Activated CD4-positive, CD25-positive, alpha-beta regulatory T cell treated with anti-CD3 and anti-CD28 coated beads, Interleukin-2, amount 50 U/mL, for 72 hours (primary cell): ENCODE measurements at regions not wholly inside any gene's neighbourhood (a gene's known extent, or its start where the extent isn't known, plus 50 kb on each side); places are given as distances from the start of the nearest gene placed in this dataset.

Source experiments
- DNase-seq: peaks from one replicate; pipeline ENCODE4 v3.0.0; 2021

- DNase-seq: no peak
Measured at GRCh38 chr18:73917046-73917445, 230.6 kb downstream of the FBXO15 start.

- no peak for DNase-seq
Measured at GRCh38 chr18:73913505-73913904, 234.1 kb downstream of the FBXO15 start.

GRCh38 chr18:73908323-73908722, 239.3 kb downstream of the FBXO15 start:
- DNase-seq: no peak

- DNase-seq: no peak
Measured at GRCh38 chr18:73901566-73901965, 246.1 kb downstream of the FBXO15 start.

- no peak for DNase-seq
Measured at GRCh38 chr18:73901151-73901550, 246.5 kb downstream of the FBXO15 start.

- no peak for DNase-seq
Measured at GRCh38 chr18:73900106-73900835, 247.4 kb downstream of the FBXO15 start.

- no peak for DNase-seq
Measured at GRCh38 chr18:73897517-73897916, 250.1 kb downstream of the FBXO15 start.

- DNase-seq: no peak
Measured at GRCh38 chr18:73896685-73897084, 250.9 kb downstream of the FBXO15 start.

GRCh38 chr18:73895701-73896100, 251.9 kb downstream of the FBXO15 start:
- no peak for DNase-seq

- DNase-seq: no peak
Measured at GRCh38 chr18:73893880-73894279, 253.8 kb downstream of the FBXO15 start.

GRCh38 chr18:73891572-73892421, 255.8 kb downstream of the FBXO15 start:
- DNase-seq: no peak

GRCh38 chr18:73888565-73888964, 259.1 kb downstream of the FBXO15 start:
- no peak for DNase-seq

GRCh38 chr18:73887801-73888200, 259.8 kb downstream of the FBXO15 start:
- DNase-seq: no peak

- DNase-seq: no peak
Measured at GRCh38 chr18:73884868-73885267, 262.8 kb downstream of the FBXO15 start.

GRCh38 chr18:73881396-73881917, 266.2 kb downstream of the FBXO15 start:
- DNase-seq: no peak

GRCh38 chr18:73880387-73880786, 267.2 kb downstream of the FBXO15 start:
- DNase-seq: no peak

GRCh38 chr18:73879766-73880165, 267.9 kb downstream of the FBXO15 start:
- no peak for DNase-seq

- no peak for DNase-seq
Measured at GRCh38 chr18:73879328-73879727, 268.3 kb downstream of the FBXO15 start.

GRCh38 chr18:73869182-73869581, 278.5 kb downstream of the FBXO15 start:
- DNase-seq: no peak

GRCh38 chr18:73861771-73862170, 285.9 kb downstream of the FBXO15 start:
- DNase-seq: no peak

GRCh38 chr18:73859837-73860397, 287.7 kb downstream of the FBXO15 start:
- DNase-seq: no peak

- DNase-seq: no peak
Measured at GRCh38 chr18:73852789-73853549, 294.7 kb downstream of the FBXO15 start.

- no peak for DNase-seq
Measured at GRCh38 chr18:73850782-73851181, 296.9 kb downstream of the FBXO15 start.
